ENCODE measurements at regions not wholly inside any gene's neighbourhood (a gene's known extent, or its start where the extent isn't known, plus 50 kb on each side); places are given as distances from the start of the nearest gene placed in this dataset.

GRCh38 chr2:238560234-238560633 is 133.5 kb downstream of the ASB1 start:
- no peaks in the 10 kb centered on the region for H3K9me3 ChIP-seq (ENCODE audit: control insufficient read depth, insufficient read depth, low read length)
- no peaks in the 10 kb centered on the region for H3K36me3 ChIP-seq (ENCODE audit: insufficient read depth, low read length)
- no peak overlapping the region for H3K9ac ChIP-seq (ENCODE audit: low read depth, low read length)
- no peaks in the 10 kb centered on the region for H3K4me1 ChIP-seq (ENCODE audit: insufficient read depth, low read length)

GRCh38 chr2:238561230-238561629 is 134.5 kb downstream of the ASB1 start:
- H3K9ac ChIP-seq (ENCODE audit: low read depth, low read length) = no peak overlapping the region
- no peaks in the 10 kb centered on the region for H3K9me3 ChIP-seq (ENCODE audit: control insufficient read depth, insufficient read depth, low read length)
- no peaks in the 10 kb centered on the region for H3K36me3 ChIP-seq (ENCODE audit: insufficient read depth, low read length)
- H3K4me1 ChIP-seq (ENCODE audit: insufficient read depth, low read length) = no peaks in the 10 kb centered on the region

- Histone ChIP-seq H3K36me3 (ENCODE audit: insufficient read depth, low read length) (no peaks in the 10 kb centered on the region), H3K9ac (ENCODE audit: low read depth, low read length) (no peak overlapping the region), H3K4me1 (ENCODE audit: insufficient read depth, low read length) (no peaks in the 10 kb centered on the region), H3K9me3 (ENCODE audit: control insufficient read depth, insufficient read depth, low read length) (no peaks in the 10 kb centered on the region)
Observed at GRCh38 chr2:238562446-238562845, 135.7 kb downstream of the ASB1 start.

- Histone ChIP-seq H3K9ac (ENCODE audit: low read depth, low read length) (no peak overlapping the region), H3K36me3 (ENCODE audit: insufficient read depth, low read length) (no peaks in the 10 kb centered on the region), H3K4me1 (ENCODE audit: insufficient read depth, low read length) (no peaks in the 10 kb centered on the region), H3K9me3 (ENCODE audit: control insufficient read depth, insufficient read depth, low read length) (no peaks in the 10 kb centered on the region)
Observed at GRCh38 chr2:238563551-238563950, 136.8 kb downstream of the ASB1 start.

- Histone ChIP-seq H3K9ac (ENCODE audit: low read depth, low read length) (no peak overlapping the region), H3K36me3 (ENCODE audit: insufficient read depth, low read length) (no peaks in the 10 kb centered on the region), H3K9me3 (ENCODE audit: control insufficient read depth, insufficient read depth, low read length) (no peaks in the 10 kb centered on the region), H3K4me1 (ENCODE audit: insufficient read depth, low read length) (no peaks in the 10 kb centered on the region)
Observed at GRCh38 chr2:238564286-238564920, 137.7 kb downstream of the ASB1 start.

- H3K9ac ChIP-seq (ENCODE audit: low read depth, low read length) = no peak overlapping the region
- no peaks in the 10 kb centered on the region for H3K36me3 ChIP-seq (ENCODE audit: insufficient read depth, low read length)
- no peaks in the 10 kb centered on the region for H3K9me3 ChIP-seq (ENCODE audit: control insufficient read depth, insufficient read depth, low read length)
- H3K4me1 ChIP-seq (ENCODE audit: insufficient read depth, low read length) = no peaks in the 10 kb centered on the region
Observed at GRCh38 chr2:238565031-238565430, 138.3 kb downstream of the ASB1 start.

GRCh38 chr2:238566001-238566645 is 139.4 kb downstream of the ASB1 start:
- H3K4me1 ChIP-seq (ENCODE audit: insufficient read depth, low read length) = no peaks in the 10 kb centered on the region
- H3K36me3 ChIP-seq (ENCODE audit: insufficient read depth, low read length) = no peaks in the 10 kb centered on the region
- no peak overlapping the region for H3K9ac ChIP-seq (ENCODE audit: low read depth, low read length)
- no peaks in the 10 kb centered on the region for H3K9me3 ChIP-seq (ENCODE audit: control insufficient read depth, insufficient read depth, low read length)

- H3K4me1 ChIP-seq (ENCODE audit: insufficient read depth, low read length) = no peaks in the 10 kb centered on the region
- H3K9ac ChIP-seq (ENCODE audit: low read depth, low read length) = no peak overlapping the region
- no peaks in the 10 kb centered on the region for H3K36me3 ChIP-seq (ENCODE audit: insufficient read depth, low read length)
- H3K9me3 ChIP-seq (ENCODE audit: control insufficient read depth, insufficient read depth, low read length) = no peaks in the 10 kb centered on the region
Observed at GRCh38 chr2:238567067-238567855, 140.5 kb downstream of the ASB1 start.

GRCh38 chr2:238567996-238568395 is 141.3 kb downstream of the ASB1 start:
- H3K9me3 ChIP-seq (ENCODE audit: control insufficient read depth, insufficient read depth, low read length) = no peaks in the 10 kb centered on the region
- no peaks in the 10 kb centered on the region for H3K4me1 ChIP-seq (ENCODE audit: insufficient read depth, low read length)
- no peak overlapping the region for H3K9ac ChIP-seq (ENCODE audit: low read depth, low read length)
- H3K36me3 ChIP-seq (ENCODE audit: insufficient read depth, low read length) = no peaks in the 10 kb centered on the region

- H3K9ac ChIP-seq (ENCODE audit: low read depth, low read length) = no peak overlapping the region
- no peaks in the 10 kb centered on the region for H3K36me3 ChIP-seq (ENCODE audit: insufficient read depth, low read length)
- no peaks in the 10 kb centered on the region for H3K9me3 ChIP-seq (ENCODE audit: control insufficient read depth, insufficient read depth, low read length)
- H3K4me1 ChIP-seq (ENCODE audit: insufficient read depth, low read length) = no peaks in the 10 kb centered on the region
Observed at GRCh38 chr2:238568455-238569440, 142.0 kb downstream of the ASB1 start.

GRCh38 chr2:238569507-238570195 is 142.9 kb downstream of the ASB1 start:
- no peaks in the 10 kb centered on the region for H3K9me3 ChIP-seq (ENCODE audit: control insufficient read depth, insufficient read depth, low read length)
- H3K9ac ChIP-seq (ENCODE audit: low read depth, low read length) = no peak overlapping the region
- no peaks in the 10 kb centered on the region for H3K36me3 ChIP-seq (ENCODE audit: insufficient read depth, low read length)
- no peaks in the 10 kb centered on the region for H3K4me1 ChIP-seq (ENCODE audit: insufficient read depth, low read length)

- Histone ChIP-seq H3K9me3 (ENCODE audit: control insufficient read depth, insufficient read depth, low read length) (no peaks in the 10 kb centered on the region), H3K4me1 (ENCODE audit: insufficient read depth, low read length) (no peaks in the 10 kb centered on the region), H3K9ac (ENCODE audit: low read depth, low read length) (no peak overlapping the region), H3K36me3 (ENCODE audit: insufficient read depth, low read length) (no peaks in the 10 kb centered on the region)
Observed at GRCh38 chr2:238570391-238570790, 143.7 kb downstream of the ASB1 start.

- no peaks in the 10 kb centered on the region for H3K36me3 ChIP-seq (ENCODE audit: insufficient read depth, low read length)
- H3K9ac ChIP-seq (ENCODE audit: low read depth, low read length) = no peak overlapping the region
- no peaks in the 10 kb centered on the region for H3K9me3 ChIP-seq (ENCODE audit: control insufficient read depth, insufficient read depth, low read length)
- no peaks in the 10 kb centered on the region for H3K4me1 ChIP-seq (ENCODE audit: insufficient read depth, low read length)
Observed at GRCh38 chr2:238570926-238571325, 144.2 kb downstream of the ASB1 start.
